A549 (cell line): ENCODE measurements at regions not wholly inside any gene's neighbourhood (a gene's known extent, or its start where the extent isn't known, plus 50 kb on each side); places are given as distances from the start of the nearest gene placed in this dataset.

ENCODE experiments used
- ATAC-seq, 2 experiments: fragments of 200-7000 bp in 1 of 2; fragments of >200 bp in 1 of 2; cut with Nextera tagmentation in 1 of 2; cut with Tn5 transposase in 1 of 2; 3 replicates each; pipeline versions ENCODE4 v1.8.0 to v1.9.1; 2018 to 2020; ENCODE audit warnings: mild to moderate bottlenecking in 1 of 2, moderate library complexity in 1 of 2
- CTCF ChIA-PET: fragments of 300-600 bp; sonication (Branson Sonifier 250); formaldehyde crosslinking; extraction: SDS; loops from one replicate; lab custom pipeline; 2021; ENCODE audit warnings: antibody characterized with exemption, inconsistent platforms; lab: Yijun Ruan, JAX
- POLR2A ChIA-PET: fragments of 350-600 bp; formaldehyde crosslinking; extraction: SDS; loops from one replicate; lab custom pipeline; 2021; ENCODE audit warnings: antibody characterized with exemption, inconsistent platforms; lab: Yijun Ruan, JAX
- DNase-seq, 2 experiments: peaks; one replicate each; pipeline versions ENCODE4 v3.0.0 to v3.0.0-alpha.2; 2011 to 2016; ENCODE audit warnings: low read depth in 1 of 2, low spot score in 1 of 2
- FAIRE-seq: peaks from 2 replicates; lab custom pipeline; 2011; peaks lifted over from hg19 to GRCh38; lab: Jason Lieb, UNC
- H3K27ac ChIP-seq, 2 experiments: fragments of >200 bp; sonication (Bioruptor Twin); formaldehyde crosslinking; 3 replicates each; pipeline ENCODE4 v1.5.1; 2016 to 2017
- H3K4me1 ChIP-seq: fragments of >200 bp; sonication (Bioruptor Twin); formaldehyde crosslinking; 3 replicates; pipeline ENCODE4 v1.6.1; 2016
- H3K4me2 ChIP-seq: fragments of >200 bp; sonication (Bioruptor Twin); formaldehyde crosslinking; 3 replicates; pipeline ENCODE4 v1.6.1; 2016
- H3K4me3 ChIP-seq: fragments of >200 bp; sonication (Bioruptor Twin); formaldehyde crosslinking; 3 replicates; pipeline ENCODE4 v1.5.1; 2016
- H3K9me3 ChIP-seq: fragments of >200 bp; sonication (Bioruptor Twin); formaldehyde crosslinking; 3 replicates; pipeline ENCODE4 v1.6.1; 2016
- CBX8 ChIP-seq: fragments of 200-600 bp; sonication (generic); IDR thresholded peaks from 2 replicates; pipeline ENCODE4 v1.6.1; 2016
- CHD4 ChIP-seq: fragments of 200-600 bp; sonication (generic); IDR thresholded peaks from 2 replicates; pipeline ENCODE4 v1.6.1; 2016; ENCODE audit warnings: antibody characterized with exemption, mild to moderate bottlenecking, borderline replicate concordance
- EHMT2 ChIP-seq: fragments of 200-600 bp; sonication (generic); IDR thresholded peaks from 2 replicates; pipeline ENCODE4 v1.6.1; 2016; ENCODE audit warnings: antibody characterized with exemption, low read depth, mild to moderate bottlenecking, moderate library complexity
- EP300 ChIP-seq, 2 experiments: fragments of >200 bp; sonication (Bioruptor Twin); formaldehyde crosslinking; IDR thresholded peaks; 2 replicates in 1 of 2; 3 replicates in 1 of 2; pipeline ENCODE4 v1.6.1; 2016 to 2017
- FOSL2 ChIP-seq, 2 experiments: fragments of 450-650 bp in 1 of 2; fragments of >200 bp in 1 of 2; sonication (Bioruptor Twin) in 1 of 2; formaldehyde crosslinking; IDR thresholded peaks; 2 replicates each; pipeline versions ENCODE4 v1.5.0 to v1.6.1; 2016 to 2020; ENCODE audit warnings: mild to moderate bottlenecking in 1 of 2, moderate library complexity in 1 of 2
- FOXS1 ChIP-seq: fragments of 250-450 bp; sonication (Bioruptor Pico); IDR thresholded peaks from 2 replicates; pipeline ENCODE4 v1.5.0; 2020; ENCODE audit warnings: mild to moderate bottlenecking, moderate library complexity
- GATA3 ChIP-seq: IDR thresholded peaks from 2 replicates; pipeline ENCODE4 v1.6.1; 2012; ENCODE audit warnings: borderline replicate concordance
- HOXA7 ChIP-seq: fragments of 250-450 bp; sonication (Bioruptor Pico); IDR thresholded peaks from 2 replicates; pipeline ENCODE4 v1.5.0; 2020; ENCODE audit warnings: mild to moderate bottlenecking, moderate library complexity
- HOXB13 ChIP-seq: fragments of 250-450 bp; sonication (Bioruptor Pico); IDR thresholded peaks from 2 replicates; pipeline ENCODE4 v1.5.0; 2020; ENCODE audit warnings: low read depth, mild to moderate bottlenecking, moderate library complexity
- JUN ChIP-seq, 2 experiments: fragments of >200 bp; sonication (Bioruptor Twin); formaldehyde crosslinking; IDR thresholded peaks; 2 replicates in 1 of 2; 3 replicates in 1 of 2; pipeline ENCODE4 v1.6.1; 2016 to 2017
- MAFK ChIP-seq: fragments of 450-650 bp; IDR thresholded peaks from 2 replicates; pipeline ENCODE4 v1.6.1; 2014; ENCODE audit not compliant: partially characterized antibody
- NFE2L2 ChIP-seq: fragments of 150-350 bp; conservative IDR thresholded peaks from 2 replicates; pipeline ENCODE4 v1.6.1; 2014; ENCODE audit warnings: low read length
- NPAS2 ChIP-seq: fragments of 250-450 bp; sonication (Bioruptor Pico); IDR thresholded peaks from 2 replicates; pipeline ENCODE4 v1.8.0; 2022; ENCODE audit warnings: mild to moderate bottlenecking, moderate library complexity, borderline replicate concordance
- NR3C1 ChIP-seq: fragments of >200 bp; sonication (Bioruptor Twin); formaldehyde crosslinking; IDR thresholded peaks from 3 replicates; pipeline ENCODE4 v1.6.1; 2017
- SMC3 ChIP-seq: fragments of >200 bp; sonication (Bioruptor Twin); formaldehyde crosslinking; IDR thresholded peaks from 3 replicates; pipeline ENCODE4 v1.6.1; 2018; ENCODE audit warnings: inconsistent platforms
- SREBF2 ChIP-seq: fragments of 450-650 bp; IDR thresholded peaks from 2 replicates; pipeline ENCODE4 v1.6.1; 2014; ENCODE audit warnings: mild to moderate bottlenecking, moderate library complexity
- ZNF302 ChIP-seq: fragments of 250-450 bp; sonication (Bioruptor Pico); IDR thresholded peaks from 2 replicates; pipeline ENCODE4 v1.9.0; 2021; ENCODE audit warnings: inconsistent platforms, mild to moderate bottlenecking, moderate library complexity
- ZSCAN20 ChIP-seq: fragments of 250-450 bp; sonication (Bioruptor Pico); IDR thresholded peaks from 2 replicates; pipeline ENCODE4 v1.8.0; 2022; ENCODE audit warnings: mild to moderate bottlenecking, moderate library complexity
- WGBS: methylation state at CpG from one replicate; pipeline ENCODE4 v1.1.6; 2017; ENCODE audit errors: missing lambda C conversion rate; 5-methylcytosine and 5-hydroxymethylcytosine counted together
- TF ChIP-seq, protein P1 (sequence below): fragments of 450-650 bp; IDR thresholded peaks from 2 replicates; pipeline ENCODE4 v1.6.1; 2014; ENCODE audit warnings: antibody characterized with exemption
- TF ChIP-seq, protein P2 (sequence below): fragments of 250-450 bp; sonication (Bioruptor Pico); IDR thresholded peaks from 2 replicates; pipeline ENCODE4 v1.5.0; 2021; ENCODE audit warnings: mild to moderate bottlenecking, moderate library complexity, borderline replicate concordance
- TF ChIP-seq, protein P3 (sequence below): IDR thresholded peaks from 2 replicates; pipeline ENCODE4 v1.6.1; 2012
- TF ChIP-seq, protein P4 (sequence below): fragments of >200 bp; sonication (Bioruptor Twin); formaldehyde crosslinking; IDR thresholded peaks from 2 replicates; pipeline ENCODE4 v1.6.1; 2016

DNA sequence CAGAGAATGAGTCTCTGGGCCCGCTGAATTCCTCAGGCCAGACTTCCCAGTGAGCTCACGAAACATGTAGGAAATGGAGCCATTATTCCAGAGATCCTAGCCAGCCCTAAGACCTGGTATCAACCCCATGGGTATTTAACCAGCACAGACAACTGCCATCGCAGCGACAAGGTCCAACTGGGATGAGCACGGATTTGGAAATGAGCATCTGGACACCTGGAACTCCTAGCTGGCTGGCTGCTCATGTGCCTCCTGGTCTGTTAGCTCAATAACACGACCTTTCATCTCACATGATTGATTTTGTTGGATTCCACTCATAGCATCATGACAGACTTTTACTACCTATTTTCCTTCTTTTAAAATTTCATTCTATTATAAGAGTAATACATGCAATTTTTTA lies 51.0 kb downstream of the POU3F3 start:
- POLR2A ChIA-PET = no interaction called here
- no peak for ATAC-seq
- Histone ChIP-seq H3K4me3 (no peak overlapping the region), H3K9me3 (no peaks in the 10 kb centered on the region), H3K4me1 (no peaks in the 10 kb centered on the region), H3K4me2 (no peak overlapping the region), H3K27ac (no peak overlapping the region)
- 37% methylated on average over 6 of the region's 6 CpGs for WGBS
- TF ChIP-seq GATA3 (no peak), NPAS2 (CRISPR knock-in tag) (no peak)
- no peak for DNase-seq
- CTCF ChIA-PET = interaction anchor here (0.6 to 1.3 kb wide), 2 partner anchors 9 to 12 kb away, joined by 3 read pairs; no protein-coding TSS in a partner anchor
- no peak for FAIRE-seq

DNA sequence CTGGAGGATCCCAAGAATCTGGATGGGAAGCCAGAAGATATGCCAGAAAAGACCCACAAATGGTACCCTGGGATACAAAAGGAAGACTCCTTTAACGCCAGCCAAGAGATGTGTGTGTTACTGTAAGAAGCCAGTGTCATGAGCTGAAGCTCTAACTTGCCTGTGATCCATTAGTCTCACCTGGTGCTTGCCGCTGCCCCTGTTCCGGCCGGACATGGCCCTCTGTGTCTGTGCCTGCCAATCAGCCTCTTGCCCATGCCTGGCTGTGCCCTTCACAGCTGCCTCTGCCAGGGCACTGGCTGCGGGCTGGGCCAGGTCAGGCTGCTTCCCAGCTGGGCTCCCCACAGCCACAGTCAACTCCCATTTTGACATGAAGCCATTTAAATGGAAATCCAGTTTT lies 55.4 kb downstream of the POU3F3 start:
- POLR2A ChIA-PET = no interaction called here
- no peaks in the 10 kb centered on the region for H3K4me1 ChIP-seq
- WGBS = 9% methylated on average over 2 of the region's 5 CpGs
- no peak for FAIRE-seq
- ATAC-seq = no peak
- no peak overlapping the region for H3K4me2 ChIP-seq
- TF ChIP-seq, protein P1, sequence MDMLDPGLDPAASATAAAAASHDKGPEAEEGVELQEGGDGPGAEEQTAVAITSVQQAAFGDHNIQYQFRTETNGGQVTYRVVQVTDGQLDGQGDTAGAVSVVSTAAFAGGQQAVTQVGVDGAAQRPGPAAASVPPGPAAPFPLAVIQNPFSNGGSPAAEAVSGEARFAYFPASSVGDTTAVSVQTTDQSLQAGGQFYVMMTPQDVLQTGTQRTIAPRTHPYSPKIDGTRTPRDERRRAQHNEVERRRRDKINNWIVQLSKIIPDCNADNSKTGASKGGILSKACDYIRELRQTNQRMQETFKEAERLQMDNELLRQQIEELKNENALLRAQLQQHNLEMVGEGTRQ = no peak
- TF ChIP-seq, protein P2, sequence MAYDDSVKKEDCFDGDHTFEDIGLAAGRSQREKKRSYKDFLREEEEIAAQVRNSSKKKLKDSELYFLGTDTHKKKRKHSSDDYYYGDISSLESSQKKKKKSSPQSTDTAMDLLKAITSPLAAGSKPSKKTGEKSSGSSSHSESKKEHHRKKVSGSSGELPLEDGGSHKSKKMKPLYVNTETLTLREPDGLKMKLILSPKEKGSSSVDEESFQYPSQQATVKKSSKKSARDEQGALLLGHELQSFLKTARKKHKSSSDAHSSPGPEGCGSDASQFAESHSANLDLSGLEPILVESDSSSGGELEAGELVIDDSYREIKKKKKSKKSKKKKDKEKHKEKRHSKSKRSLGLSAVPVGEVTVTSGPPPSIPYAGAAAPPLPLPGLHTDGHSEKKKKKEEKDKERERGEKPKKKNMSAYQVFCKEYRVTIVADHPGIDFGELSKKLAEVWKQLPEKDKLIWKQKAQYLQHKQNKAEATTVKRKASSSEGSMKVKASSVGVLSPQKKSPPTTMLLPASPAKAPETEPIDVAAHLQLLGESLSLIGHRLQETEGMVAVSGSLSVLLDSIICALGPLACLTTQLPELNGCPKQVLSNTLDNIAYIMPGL (CRISPR knock-in tag) = no peak
- TF ChIP-seq HOXB13 (CRISPR knock-in tag) (no peak), HOXA7 (CRISPR knock-in tag) (no peak), CHD4 (no peak), ZNF302 (CRISPR knock-in tag) (no peak), SMC3 (no peak), EP300 (IDR thresholded peaks at IDR 0.05) (no peak), EHMT2 (no peak), GATA3 (no peak), MAFK (no peak), NFE2L2 (no peak), ZSCAN20 (no peak), FOSL2 (IDR thresholded peaks at IDR 0.05) (no peak), FOSL2 (CRISPR knock-in tag; IDR thresholded peaks at IDR 0.05) (no peak), SREBF2 (no peak)
- TF ChIP-seq, protein P3, sequence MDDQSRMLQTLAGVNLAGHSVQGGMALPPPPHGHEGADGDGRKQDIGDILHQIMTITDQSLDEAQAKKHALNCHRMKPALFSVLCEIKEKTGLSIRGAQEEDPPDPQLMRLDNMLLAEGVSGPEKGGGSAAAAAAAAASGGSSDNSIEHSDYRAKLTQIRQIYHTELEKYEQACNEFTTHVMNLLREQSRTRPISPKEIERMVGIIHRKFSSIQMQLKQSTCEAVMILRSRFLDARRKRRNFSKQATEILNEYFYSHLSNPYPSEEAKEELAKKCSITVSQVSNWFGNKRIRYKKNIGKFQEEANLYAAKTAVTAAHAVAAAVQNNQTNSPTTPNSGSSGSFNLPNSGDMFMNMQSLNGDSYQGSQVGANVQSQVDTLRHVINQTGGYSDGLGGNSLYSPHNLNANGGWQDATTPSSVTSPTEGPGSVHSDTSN = no peak
- TF ChIP-seq, protein P4, sequence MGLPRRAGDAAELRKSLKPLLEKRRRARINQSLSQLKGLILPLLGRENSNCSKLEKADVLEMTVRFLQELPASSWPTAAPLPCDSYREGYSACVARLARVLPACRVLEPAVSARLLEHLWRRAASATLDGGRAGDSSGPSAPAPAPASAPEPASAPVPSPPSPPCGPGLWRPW = no peak
- H3K4me3 ChIP-seq = no peak overlapping the region
- H3K27ac ChIP-seq = no peak overlapping the region
- no peak for DNase-seq
- CTCF ChIA-PET = no interaction called here
- H3K9me3 ChIP-seq = no peaks in the 10 kb centered on the region

DNA sequence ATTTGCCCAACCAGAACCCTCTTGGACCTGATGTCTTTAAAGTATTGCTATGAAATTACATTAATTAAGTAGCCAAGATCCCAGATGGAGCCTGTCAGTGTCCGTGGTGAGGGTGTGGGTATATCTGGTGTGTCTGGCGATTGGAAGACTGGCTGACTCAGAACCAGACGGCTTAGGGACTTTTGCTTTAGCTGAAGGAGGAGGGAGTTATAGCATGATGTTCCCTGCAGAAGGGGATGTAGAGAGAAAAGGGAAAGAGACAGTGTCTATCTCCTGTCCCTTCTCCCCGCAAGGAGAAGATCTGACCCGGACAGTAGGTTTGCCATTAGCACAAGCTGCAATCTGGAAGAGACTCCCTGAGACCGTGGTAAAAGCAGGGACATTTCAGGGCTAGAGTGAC lies 60.6 kb downstream of the POU3F3 start:
- Histone ChIP-seq H3K4me1 (no peaks in the 10 kb centered on the region), H3K4me3 (no peak overlapping the region), H3K4me2 (no peak overlapping the region), H3K9me3 (no peaks in the 10 kb centered on the region), H3K27ac (no peak overlapping the region)
- DNase-seq (no peak), FAIRE-seq (no peak), ATAC-seq (no peak)
- 15% methylated on average over 6 of the region's 6 CpGs for WGBS
- CTCF ChIA-PET = interaction anchor here (1.2 kb wide), 1 partner anchor 9 kb away, joined by 3 read pairs; no protein-coding TSS in a partner anchor
- POLR2A ChIA-PET = no interaction called here
- TF ChIP-seq JUN (IDR thresholded peaks at IDR 0.05) (no peak), FOXS1 (CRISPR knock-in tag) (no peak), CBX8 (no peak), NR3C1 (no peak)
